ENCODE measurements at regions not wholly inside any gene's neighbourhood (a gene's known extent, or its start where the extent isn't known, plus 50 kb on each side); places are given as distances from the start of the nearest gene placed in this dataset.

DNA sequence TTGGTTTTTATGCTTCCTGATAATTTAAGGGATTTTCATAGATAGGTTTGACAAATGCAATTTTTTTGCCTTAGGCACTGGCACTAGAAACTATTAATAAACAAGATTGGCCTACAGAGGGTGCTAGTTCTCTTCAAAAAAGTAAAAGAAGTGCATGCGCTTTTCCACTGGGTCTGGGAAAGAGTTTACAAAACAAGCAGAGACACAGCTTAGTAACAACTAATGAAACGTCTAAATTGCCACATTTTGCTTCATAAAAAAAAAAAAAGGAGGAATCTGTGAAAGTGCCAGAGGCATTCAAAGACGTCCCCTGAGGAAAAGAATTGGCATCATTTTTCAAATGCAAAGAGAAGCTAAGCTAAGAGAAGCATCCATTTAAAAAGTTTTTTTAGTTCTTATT, 58.3 kb upstream of the EEA1 start:
- DNase-seq (peak; percentile 35), ATAC-seq (peak; percentile 72)
- Mint-ChIP-seq H3K9me3 (ENCODE audit: insufficient read depth) (no peaks in the 10 kb centered on the region), H3K27me3 (ENCODE audit: low read depth) (peaks cover 10% of the 10 kb centered on the region), H3K4me3 (no peak overlapping the region), H3K4me1 (ENCODE audit: low read depth) (peaks cover 10% of the 10 kb centered on the region), H3K27ac (no peak overlapping the region), H3K36me3 (ENCODE audit: low read depth) (no peaks in the 10 kb centered on the region)
- ChIA-PET CTCF (interaction anchor here (0.6 to 6.5 kb wide), 77 partner anchors 8 to 1588 kb away, joined by 3 to 72 read pairs (median 5); no protein-coding TSS in a partner anchor), POLR2A (interaction anchor here (0.6 to 1.3 kb wide), 5 partner anchors 10 to 454 kb away, joined by 3 to 8 read pairs (median 4); partner anchors contain the start of gene EEA1)

DNA sequence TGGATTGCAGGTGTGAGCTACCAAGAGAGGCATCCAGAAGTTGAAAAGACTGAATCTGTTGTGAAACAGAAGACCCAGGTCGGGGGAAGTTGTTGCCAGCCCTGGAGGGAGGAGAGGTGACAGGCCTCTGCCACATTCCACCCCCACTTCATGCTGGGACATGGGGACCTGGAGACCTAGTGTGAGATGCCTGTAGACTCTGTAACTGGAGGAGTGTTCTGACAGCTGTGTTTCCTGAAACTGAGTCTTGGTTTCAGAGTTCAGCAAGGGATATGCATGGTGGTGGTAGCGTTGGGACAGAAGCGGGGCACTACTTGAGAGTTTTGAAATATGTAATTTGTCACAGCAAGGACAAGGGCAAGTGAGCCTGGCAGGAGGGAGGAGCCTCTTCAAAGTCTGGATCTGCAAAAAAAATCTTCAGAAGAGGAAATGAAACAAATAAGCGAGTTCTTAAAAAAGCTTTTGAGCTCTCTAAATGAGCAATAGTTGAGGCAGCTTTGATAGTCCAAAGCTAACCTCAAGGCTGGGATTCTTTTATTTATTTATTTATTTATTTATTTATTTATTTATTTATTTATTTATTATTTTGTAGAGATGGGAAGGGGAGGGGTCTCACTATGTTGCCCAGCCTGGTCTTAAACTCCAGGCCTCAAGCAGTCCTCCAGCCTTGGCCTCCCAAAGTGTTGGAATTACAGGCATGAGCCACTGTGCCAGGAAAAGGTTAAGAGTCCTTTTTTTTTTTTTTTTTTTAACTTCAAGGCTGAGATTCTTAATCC, 58.9 kb upstream of the EEA1 start:
- ChIA-PET POLR2A (interaction anchor here (0.6 to 1.3 kb wide), 4 partner anchors 60 to 453 kb away, joined by 4 to 8 read pairs (median 4); partner anchors contain the start of gene EEA1), CTCF (interaction anchor here (0.7 to 6.5 kb wide), 73 partner anchors 8 to 1137 kb away, joined by 3 to 72 read pairs (median 5); no protein-coding TSS in a partner anchor)
- DNase-seq (no peak), ATAC-seq (peak; percentile 39)
- H3K9me3 Mint-ChIP-seq (ENCODE audit: insufficient read depth) = no peaks in the 10 kb centered on the region
- peaks cover 10% of the 10 kb centered on the region for H3K4me1 Mint-ChIP-seq (ENCODE audit: low read depth)
- H3K4me3 Mint-ChIP-seq = peak overlapping the region; percentile 0
- no peaks in the 10 kb centered on the region for H3K36me3 Mint-ChIP-seq (ENCODE audit: low read depth)
- H3K27me3 Mint-ChIP-seq (ENCODE audit: low read depth) = peaks cover 10% of the 10 kb centered on the region
- H3K27ac Mint-ChIP-seq = peak overlapping the region; percentile 56

DNA sequence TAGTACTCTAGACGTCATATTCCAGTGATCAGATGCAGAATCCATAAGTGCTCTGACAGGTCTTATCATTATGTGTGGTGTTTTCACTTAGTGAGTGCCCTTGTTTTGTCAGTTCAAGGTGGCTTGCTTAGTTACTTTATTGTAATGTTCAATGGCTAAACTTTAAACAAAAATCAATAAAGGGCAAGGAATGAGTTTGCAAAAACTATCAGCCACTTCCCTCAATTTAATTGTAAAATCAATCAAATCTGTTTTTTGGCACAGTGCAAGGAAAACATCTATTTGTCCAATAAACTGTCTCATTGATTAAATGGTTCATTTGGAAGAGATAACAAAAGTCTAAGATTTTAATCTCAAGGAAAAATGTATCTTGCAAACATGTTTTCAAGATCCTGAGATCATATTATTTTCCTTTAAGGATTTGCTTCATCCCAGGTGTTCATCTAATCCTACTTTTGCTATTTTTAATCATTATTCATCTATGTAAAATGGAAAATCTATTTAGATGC, 59.6 kb upstream of the EEA1 start:
- POLR2A ChIA-PET = no interaction called here

DNA sequence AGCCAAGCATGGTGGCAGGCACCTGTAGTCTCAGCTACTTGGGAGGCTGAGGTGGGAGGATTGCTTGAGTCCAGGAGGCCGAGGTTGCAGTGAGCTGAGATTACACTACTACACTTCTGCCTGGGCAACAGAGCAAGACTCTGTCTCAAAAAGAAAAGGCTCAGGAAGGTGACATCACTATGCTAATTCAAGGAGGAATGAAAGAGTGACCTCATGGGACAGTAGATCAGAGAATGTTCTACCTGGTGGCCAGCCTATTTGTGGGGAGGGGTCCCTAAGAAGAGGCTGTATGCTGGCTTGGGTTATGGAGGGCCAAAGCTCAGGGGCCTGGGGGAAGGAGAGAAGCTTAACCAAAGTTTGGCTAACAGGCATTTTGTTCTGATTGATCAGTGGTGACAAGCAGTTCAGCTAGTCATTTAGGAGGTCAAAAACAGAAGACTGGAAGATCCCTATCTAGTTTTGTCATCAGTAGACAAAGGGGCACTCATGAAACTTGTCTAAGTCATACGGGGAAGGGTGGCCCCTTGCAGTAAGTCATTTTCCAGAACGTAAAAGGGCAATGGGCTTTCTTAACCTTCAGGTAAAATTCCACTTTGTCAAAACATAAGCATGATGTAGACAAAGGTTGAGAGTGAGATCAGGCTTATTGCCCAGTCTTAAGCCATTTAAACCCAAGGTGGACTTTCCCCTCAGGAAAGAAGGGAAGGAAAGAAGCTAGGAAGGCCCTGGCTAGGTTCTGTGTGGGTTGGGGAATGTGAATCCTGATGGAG, 60.8 kb upstream of the EEA1 start:
- DNase-seq (no peak), ATAC-seq (no peak)
- H3K9me3 Mint-ChIP-seq (ENCODE audit: insufficient read depth) = no peaks in the 10 kb centered on the region
- ChIA-PET CTCF (interaction anchor here (0.8 to 6.5 kb wide), 8 partner anchors 19 to 1112 kb away, joined by 3 to 72 read pairs (median 9); no protein-coding TSS in a partner anchor), POLR2A (no interaction called here)
- H3K36me3 Mint-ChIP-seq (ENCODE audit: low read depth) = no peaks in the 10 kb centered on the region
- H3K27ac Mint-ChIP-seq = no peak overlapping the region
- peaks cover 6% of the 10 kb centered on the region for H3K27me3 Mint-ChIP-seq (ENCODE audit: low read depth)
- H3K4me1 Mint-ChIP-seq (ENCODE audit: low read depth) = peaks cover 10% of the 10 kb centered on the region
- no peak overlapping the region for H3K4me3 Mint-ChIP-seq

More for the DNA sequence above, 59.6 kb upstream of the EEA1 start:
- DNase-seq (no peak), ATAC-seq (no peak)
- Mint-ChIP-seq H3K36me3 (ENCODE audit: low read depth) (no peaks in the 10 kb centered on the region), H3K9me3 (ENCODE audit: insufficient read depth) (no peaks in the 10 kb centered on the region), H3K4me1 (ENCODE audit: low read depth) (peaks cover 10% of the 10 kb centered on the region), H3K4me3 (no peak overlapping the region), H3K27me3 (ENCODE audit: low read depth) (peaks cover 9% of the 10 kb centered on the region), H3K27ac (no peak overlapping the region)
- CTCF ChIA-PET = interaction anchor here (1.0 to 6.5 kb wide), 32 partner anchors 8 to 1113 kb away, joined by 3 to 72 read pairs (median 6); no protein-coding TSS in a partner anchor

DNA sequence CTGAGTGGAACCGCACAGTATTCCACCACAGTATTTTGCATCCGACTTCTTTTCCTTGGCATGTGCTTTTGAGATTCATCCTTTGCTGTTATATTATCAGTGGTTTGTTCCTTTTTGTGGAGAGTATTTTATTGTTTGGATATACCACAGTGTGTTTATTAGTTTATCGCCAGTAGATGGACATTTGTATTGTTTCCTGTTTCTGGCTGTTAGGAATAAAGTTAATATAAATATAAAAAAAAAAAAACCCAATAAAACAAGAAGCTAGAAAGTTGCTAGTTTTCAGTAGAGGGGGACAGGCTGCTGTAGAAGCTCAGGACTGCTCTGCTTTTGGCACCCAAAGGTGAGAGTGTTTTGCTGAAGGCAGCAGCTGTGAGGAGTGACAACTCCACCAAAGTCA, 62.0 kb upstream of the EEA1 start:
- CTCF ChIA-PET = interaction anchor here (0.6 to 6.5 kb wide), 3 partner anchors 308 to 428 kb away, joined by 3 to 72 read pairs (median 13); no protein-coding TSS in a partner anchor
- H3K27ac Mint-ChIP-seq = no peak overlapping the region

DNA sequence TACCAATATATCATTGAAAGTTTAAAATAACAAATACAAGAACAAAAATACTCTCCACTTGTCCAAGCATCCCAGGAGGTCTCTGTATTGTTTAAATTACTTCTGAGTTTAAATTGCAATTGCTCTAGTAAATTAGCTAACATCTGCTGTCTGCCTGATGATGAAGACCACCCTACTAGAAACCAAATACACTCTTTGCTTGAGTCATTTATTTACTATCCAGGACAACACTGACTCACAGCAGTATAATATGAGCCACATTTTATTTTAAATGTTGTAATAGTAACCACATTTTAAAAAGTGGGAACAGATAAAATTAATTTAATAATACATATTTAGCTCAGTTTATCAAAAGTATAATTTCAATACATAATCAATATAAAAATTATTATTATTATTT, 62.9 kb upstream of the EEA1 start:
- no peaks in the 10 kb centered on the region for H3K36me3 Mint-ChIP-seq (ENCODE audit: low read depth)
- H3K4me1 Mint-ChIP-seq (ENCODE audit: low read depth) = peaks cover 10% of the 10 kb centered on the region
- CTCF ChIA-PET = interaction anchor here (0.8 to 6.5 kb wide), 3 partner anchors 405 to 427 kb away, joined by 3 to 72 read pairs (median 3); no protein-coding TSS in a partner anchor
- ATAC-seq (no peak), DNase-seq (no peak)
- H3K27me3 Mint-ChIP-seq (ENCODE audit: low read depth) = peaks cover 4% of the 10 kb centered on the region
- no peak overlapping the region for H3K27ac Mint-ChIP-seq
- no peaks in the 10 kb centered on the region for H3K9me3 Mint-ChIP-seq (ENCODE audit: insufficient read depth)
- POLR2A ChIA-PET = no interaction called here
- no peak overlapping the region for H3K4me3 Mint-ChIP-seq

More for the DNA sequence above, 62.0 kb upstream of the EEA1 start:
- H3K4me3 Mint-ChIP-seq = no peak overlapping the region
- H3K36me3 Mint-ChIP-seq (ENCODE audit: low read depth) = no peaks in the 10 kb centered on the region
- no peaks in the 10 kb centered on the region for H3K9me3 Mint-ChIP-seq (ENCODE audit: insufficient read depth)
- peaks cover 10% of the 10 kb centered on the region for H3K4me1 Mint-ChIP-seq (ENCODE audit: low read depth)
- no peak for DNase-seq
- H3K27me3 Mint-ChIP-seq (ENCODE audit: low read depth) = peaks cover 4% of the 10 kb centered on the region
- ATAC-seq = no peak
- POLR2A ChIA-PET = no interaction called here

DNA sequence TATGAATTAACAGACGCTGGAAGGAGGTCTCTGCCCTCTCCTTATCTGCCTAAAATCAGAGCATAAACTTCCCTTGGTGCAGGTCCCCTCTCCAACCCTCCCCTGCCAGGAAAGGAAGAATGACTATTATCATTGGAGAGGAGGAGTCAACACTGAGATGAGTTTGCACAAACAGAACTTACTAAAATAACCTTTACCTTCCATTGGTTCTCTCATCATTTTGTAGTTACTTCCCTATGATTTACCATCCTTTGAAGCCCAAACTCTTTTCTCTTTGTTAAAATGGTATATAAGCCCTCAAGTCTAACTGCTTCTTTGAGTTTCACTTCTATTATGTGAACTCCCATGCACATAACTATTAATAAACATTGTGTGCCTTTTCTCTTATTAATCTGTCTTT, 64.2 kb upstream of the EEA1 start:
- ChIA-PET POLR2A (no interaction called here), CTCF (no interaction called here)
- Mint-ChIP-seq H3K9me3 (ENCODE audit: insufficient read depth) (no peaks in the 10 kb centered on the region), H3K4me3 (no peak overlapping the region), H3K36me3 (ENCODE audit: low read depth) (no peaks in the 10 kb centered on the region), H3K27me3 (ENCODE audit: low read depth) (peaks cover 4% of the 10 kb centered on the region), H3K27ac (no peak overlapping the region), H3K4me1 (ENCODE audit: low read depth) (no peaks in the 10 kb centered on the region)
- DNase-seq = no peak
- no peak for ATAC-seq

DNA sequence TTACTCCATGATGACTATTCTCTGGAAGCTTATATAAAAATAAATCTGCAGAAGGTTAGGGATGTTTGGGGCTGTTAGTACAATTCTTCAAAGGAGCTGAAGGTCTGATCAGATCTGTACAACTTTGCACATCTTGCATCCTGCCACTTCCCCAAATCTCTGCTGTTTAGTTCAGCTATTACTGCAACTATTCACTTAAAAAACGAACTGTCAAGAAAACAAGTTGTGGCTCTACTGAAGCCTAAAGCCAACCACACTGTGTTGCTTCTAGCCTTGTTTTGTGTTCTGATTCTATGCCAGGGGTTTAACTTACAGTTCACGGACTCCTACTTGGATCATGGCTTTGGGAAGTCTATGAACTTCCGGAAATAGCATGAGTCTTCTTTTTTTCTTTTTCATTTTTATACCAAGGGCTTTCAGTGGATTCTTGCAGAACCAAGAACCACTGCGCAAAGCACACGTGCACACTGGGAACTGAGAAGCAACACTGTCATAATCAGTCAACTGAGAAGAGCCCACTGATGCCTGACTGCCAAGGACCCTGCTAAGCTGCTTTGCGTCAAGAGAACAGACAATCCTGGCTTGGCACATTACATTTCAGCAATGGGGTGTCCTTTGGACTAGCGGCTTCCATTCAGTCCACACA, 66.3 kb upstream of the EEA1 start:
- Mint-ChIP-seq H3K36me3 (ENCODE audit: low read depth) (no peaks in the 10 kb centered on the region), H3K9me3 (ENCODE audit: insufficient read depth) (no peaks in the 10 kb centered on the region), H3K27ac (no peak overlapping the region), H3K4me1 (ENCODE audit: low read depth) (no peaks in the 10 kb centered on the region), H3K4me3 (no peak overlapping the region), H3K27me3 (ENCODE audit: low read depth) (peaks cover 4% of the 10 kb centered on the region)
- ATAC-seq (no peak), DNase-seq (no peak)
- ChIA-PET POLR2A (no interaction called here), CTCF (interaction anchor here (1.0 kb wide), 1 partner anchor 8 kb away, joined by 4 read pairs; no protein-coding TSS in a partner anchor)

DNA sequence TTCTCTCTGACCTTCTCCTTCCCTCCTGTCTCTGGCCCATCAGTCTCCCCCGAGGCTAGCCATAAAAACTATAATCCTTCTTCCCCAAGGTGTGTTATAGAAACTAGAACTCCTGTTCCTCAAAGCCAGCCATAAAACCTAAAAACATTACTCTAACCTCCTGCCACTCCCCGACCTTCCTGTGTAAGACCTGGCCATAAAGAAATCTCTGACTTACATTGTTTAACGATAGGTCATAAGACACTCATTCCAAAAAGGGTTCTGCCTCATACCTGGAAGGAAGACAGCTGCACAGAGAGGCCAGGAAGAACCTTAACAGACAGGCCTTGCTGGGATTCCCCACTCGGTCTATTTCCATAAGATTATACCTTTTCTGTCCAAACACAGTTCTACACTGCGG, 70.9 kb upstream of the EEA1 start:
- Mint-ChIP-seq H3K4me1 (ENCODE audit: low read depth) (no peaks in the 10 kb centered on the region), H3K27me3 (ENCODE audit: low read depth) (no peaks in the 10 kb centered on the region), H3K4me3 (no peak overlapping the region), H3K9me3 (ENCODE audit: insufficient read depth) (no peaks in the 10 kb centered on the region), H3K36me3 (ENCODE audit: low read depth) (no peaks in the 10 kb centered on the region), H3K27ac (no peak overlapping the region)
- CTCF ChIA-PET = interaction anchor here (1.2 kb wide), 1 partner anchor 12 kb away, joined by 3 read pairs; no protein-coding TSS in a partner anchor
- ATAC-seq (no peak), DNase-seq (no peak)
- POLR2A ChIA-PET = no interaction called here

DNA sequence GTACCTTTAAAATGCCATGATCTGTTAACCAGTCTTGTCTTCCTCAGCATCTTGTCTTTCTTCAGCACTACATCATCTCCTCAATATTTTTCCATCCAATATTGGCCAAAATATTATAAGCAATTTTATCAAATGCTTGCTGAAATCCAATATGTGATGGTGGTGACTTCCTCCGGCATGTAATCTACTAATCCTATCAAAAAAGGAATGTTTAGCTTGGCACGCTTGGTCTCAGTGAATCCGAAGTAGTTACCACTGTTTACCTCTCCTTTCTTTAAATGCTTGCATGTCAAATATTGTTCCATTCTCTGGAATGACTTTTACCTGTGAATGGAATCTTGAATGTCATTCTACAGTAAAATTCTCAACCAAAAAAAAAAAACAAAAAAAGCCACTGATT, 72.3 kb upstream of the EEA1 start:
- no peaks in the 10 kb centered on the region for H3K9me3 Mint-ChIP-seq (ENCODE audit: insufficient read depth)
- H3K27ac Mint-ChIP-seq = no peak overlapping the region
- ATAC-seq (no peak), DNase-seq (no peak)
- POLR2A ChIA-PET = no interaction called here
- H3K4me1 Mint-ChIP-seq (ENCODE audit: low read depth) = no peaks in the 10 kb centered on the region
- H3K27me3 Mint-ChIP-seq (ENCODE audit: low read depth) = no peaks in the 10 kb centered on the region
- CTCF ChIA-PET = interaction anchor here (1.2 kb wide), 1 partner anchor 14 kb away, joined by 3 read pairs; no protein-coding TSS in a partner anchor
- no peaks in the 10 kb centered on the region for H3K36me3 Mint-ChIP-seq (ENCODE audit: low read depth)
- no peak overlapping the region for H3K4me3 Mint-ChIP-seq

DNA sequence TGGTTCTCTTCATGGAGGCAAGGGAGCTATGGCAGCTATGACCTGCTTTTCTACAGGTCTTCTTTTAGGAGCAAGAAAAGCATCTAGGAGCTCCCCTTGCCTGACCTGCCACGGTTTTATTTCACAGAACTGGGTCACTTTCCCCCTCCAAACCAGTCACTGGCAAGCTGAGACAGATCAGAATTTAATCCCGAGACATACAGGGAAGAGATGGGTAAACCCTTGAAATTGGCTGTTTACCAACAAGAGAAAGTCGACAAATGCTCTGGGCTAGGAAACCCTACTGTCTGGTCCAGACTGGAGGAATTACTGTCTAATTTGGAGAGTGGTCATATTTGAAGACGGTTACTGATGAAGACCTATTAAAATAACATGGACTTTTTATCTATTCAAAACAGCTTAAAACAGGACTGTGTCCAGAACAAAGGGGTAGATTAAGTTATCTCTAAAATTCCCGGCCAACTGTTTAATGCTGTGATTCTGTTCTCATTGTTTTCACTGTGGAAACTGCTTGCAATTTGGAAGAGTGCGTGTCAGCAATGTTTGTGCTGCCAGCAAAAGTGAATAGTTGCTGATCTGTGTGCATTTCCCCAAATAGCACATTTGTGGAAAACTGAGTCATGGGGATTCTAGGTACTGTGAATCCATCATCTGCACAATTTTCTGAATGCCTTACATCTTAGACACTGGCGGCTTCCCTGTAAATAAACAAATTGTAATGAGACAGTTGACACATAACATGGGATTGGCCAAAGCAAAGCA, 73.4 kb upstream of the EEA1 start:
- Mint-ChIP-seq H3K9me3 (ENCODE audit: insufficient read depth) (no peaks in the 10 kb centered on the region), H3K4me3 (no peak overlapping the region), H3K36me3 (ENCODE audit: low read depth) (no peaks in the 10 kb centered on the region), H3K4me1 (ENCODE audit: low read depth) (no peaks in the 10 kb centered on the region), H3K27ac (no peak overlapping the region), H3K27me3 (ENCODE audit: low read depth) (no peaks in the 10 kb centered on the region)
- POLR2A ChIA-PET = no interaction called here
- CTCF ChIA-PET = interaction anchor here (3.4 kb wide), 1 partner anchor 15 kb away, joined by 14 read pairs; no protein-coding TSS in a partner anchor
- ATAC-seq (no peak), DNase-seq (no peak)
